GM19455 (cell line): ENCODE measurements at regions not wholly inside any gene's neighbourhood (a gene's known extent, or its start where the extent isn't known, plus 50 kb on each side); places are given as distances from the start of the nearest gene placed in this dataset.
"Not testable (repeated sequence)": the region's sequence is repeated elsewhere in the genome, so short reads cannot be mapped to it uniquely, and the experiment has no call there.

Source experiments
- ATAC-seq: cut with Tn5 transposase; IDR thresholded peaks from one replicate; pipeline ENCODE4 v1.9.1; 2021; ENCODE audit not compliant: unreplicated experiment

DNA sequence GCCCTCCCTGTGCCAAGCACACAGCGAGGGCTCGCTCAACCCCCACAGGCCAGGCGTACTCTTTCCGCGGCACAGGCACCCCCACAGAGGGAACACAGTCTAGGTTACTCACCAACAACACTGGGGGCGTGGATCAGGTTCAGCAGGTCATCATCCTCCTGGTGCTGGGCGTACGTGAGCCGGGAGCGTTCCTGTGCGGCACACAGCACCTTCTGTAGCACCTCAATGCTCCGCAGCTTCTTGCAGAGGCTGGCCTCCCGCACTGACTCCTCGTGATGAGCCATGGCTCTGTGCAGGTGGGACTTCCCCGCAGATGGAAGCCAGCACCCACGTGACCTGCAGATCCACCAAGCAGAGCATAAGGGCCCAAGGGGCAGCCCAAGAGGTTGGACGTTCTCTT is 296.8 kb downstream of the GOLGA6L6 start:
- not testable (repeated sequence) for ATAC-seq

DNA sequence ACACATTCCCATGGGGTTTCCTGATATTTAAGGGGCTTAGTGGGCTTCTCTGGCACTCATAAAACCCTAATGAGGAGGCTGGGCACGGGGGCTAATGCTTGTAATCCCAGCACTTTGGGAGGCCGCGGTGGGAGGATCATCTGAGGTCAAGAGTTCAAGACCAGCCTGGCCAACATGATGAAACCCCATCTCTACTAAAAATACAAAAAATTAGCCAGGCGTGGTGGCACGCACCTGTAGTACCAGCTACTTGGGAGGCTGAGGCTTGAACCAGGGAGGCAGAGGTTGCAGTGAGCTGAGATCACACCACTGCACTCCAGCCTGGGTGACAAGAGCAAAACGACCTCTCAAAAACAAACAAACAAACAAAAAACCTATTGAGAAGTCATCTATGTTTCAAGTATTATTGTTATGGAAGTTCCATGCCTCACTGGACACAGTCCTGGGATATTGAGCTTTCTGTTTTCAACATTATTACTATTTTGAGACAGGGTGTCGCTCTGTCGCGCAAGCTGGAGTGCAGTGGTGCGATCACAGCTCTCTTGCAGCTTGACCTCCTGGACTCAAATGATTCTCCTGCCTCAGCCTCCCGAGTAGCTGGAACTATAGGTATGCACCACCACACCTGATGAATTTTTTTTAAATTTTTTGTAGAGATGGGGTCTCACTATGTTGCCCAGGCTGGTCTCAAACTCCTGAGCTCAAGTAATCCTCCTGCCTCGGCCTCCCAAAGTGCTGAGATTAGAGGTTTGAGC is 297.9 kb downstream of the GOLGA6L6 start:
- not testable (repeated sequence) for ATAC-seq

DNA sequence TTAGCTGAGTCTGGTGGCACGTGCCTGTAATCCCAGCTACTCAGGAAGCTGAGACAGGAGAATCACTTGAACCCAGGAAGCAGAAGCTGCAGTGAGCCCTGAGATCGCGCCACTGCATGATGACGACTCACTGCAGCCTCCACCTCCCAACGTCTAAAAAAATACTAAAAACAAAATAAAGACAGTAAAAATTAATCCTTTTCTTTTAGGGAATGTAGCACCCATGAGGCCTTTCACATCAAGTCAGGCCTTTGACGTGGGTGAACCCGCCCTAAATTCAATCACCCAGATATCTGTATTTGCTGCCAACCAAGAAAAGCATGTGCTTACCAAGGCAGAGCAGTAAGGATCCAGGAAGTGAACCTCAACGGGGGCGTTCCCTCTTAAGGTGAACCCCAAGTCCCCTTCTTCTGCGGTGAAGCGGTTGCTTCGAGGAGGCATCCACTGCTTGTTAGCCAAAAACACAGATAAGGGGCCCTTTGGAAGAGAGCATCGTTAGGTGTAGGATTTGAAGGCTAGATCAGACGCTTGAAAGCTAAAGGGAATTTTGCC is 301.2 kb downstream of the GOLGA6L6 start:
- ATAC-seq = not testable (repeated sequence)

DNA sequence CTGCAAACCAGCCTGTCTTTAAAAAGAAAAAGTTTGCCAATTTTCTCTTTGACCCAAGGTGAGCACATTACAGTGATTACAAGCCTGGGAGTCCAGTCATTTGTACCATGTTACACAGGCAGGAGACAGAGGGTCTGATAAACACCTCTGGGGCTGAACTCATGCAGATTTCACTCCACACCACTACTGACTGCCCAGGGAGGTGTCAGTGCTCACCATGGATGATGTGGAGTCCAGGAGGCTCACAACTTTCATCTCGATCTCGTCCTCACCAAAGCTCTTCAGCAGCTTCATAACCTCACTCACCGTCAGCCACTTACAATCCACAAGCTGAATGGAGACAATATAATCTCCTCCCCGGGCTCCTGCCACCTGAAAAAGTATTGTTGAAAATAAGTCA is 302.4 kb downstream of the GOLGA6L6 start:
- ATAC-seq = not testable (repeated sequence)

DNA sequence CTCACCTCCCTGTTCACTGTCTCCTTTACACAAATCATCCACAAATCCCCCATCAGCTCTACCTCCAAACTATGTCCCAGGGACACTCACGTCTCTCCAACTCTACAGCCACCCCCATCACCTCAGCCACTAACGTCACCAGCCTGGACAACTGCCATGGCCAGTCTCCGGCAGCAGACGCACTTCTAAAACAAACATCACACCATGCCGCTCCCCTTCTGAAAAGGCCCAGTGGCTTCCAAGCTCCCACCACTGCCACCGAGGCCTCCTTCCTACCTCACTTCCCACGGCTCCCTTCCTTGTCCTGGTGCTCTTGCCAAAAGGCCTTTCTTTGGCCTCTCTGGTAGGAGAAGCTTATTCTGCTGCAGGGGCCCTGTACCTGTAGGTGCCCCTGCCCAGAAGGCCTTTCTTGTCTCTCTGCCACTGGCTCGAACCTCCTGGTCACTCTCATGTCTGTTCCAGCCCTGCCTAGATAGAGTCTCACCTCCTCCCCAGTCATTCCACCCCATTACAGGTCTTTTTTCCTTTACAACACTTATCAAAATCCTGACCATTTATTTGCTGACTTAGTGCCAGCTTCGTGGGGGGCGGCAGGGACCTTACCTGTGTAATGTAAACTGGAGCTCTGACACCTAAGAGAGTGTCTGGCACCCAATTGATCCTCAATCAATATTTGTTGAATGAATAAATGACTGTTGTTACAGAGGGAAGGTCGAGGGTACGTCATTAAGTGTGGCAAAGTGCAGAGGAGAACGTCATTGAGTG is 304.2 kb downstream of the GOLGA6L6 start:
- not testable (repeated sequence) for ATAC-seq

DNA sequence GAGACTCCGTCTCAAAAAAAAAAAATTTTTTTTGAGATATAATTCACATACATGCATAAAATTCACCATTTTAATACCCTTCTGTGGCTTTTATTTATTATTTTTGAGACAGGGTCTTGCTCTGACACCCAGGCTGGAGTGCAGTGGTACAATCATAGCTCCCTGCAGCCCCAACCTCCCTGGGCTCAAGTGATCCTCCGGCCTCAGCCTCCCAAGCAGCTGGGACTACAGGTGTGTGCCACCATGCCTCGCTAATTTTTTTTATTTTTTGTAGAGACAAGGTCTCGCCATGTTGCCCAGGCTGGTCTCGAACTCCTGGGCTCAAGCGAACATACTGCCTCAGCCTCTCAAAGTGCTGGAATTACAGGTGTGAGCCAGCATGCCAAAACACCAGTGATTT is 305.9 kb downstream of the GOLGA6L6 start:
- not testable (repeated sequence) for ATAC-seq

DNA sequence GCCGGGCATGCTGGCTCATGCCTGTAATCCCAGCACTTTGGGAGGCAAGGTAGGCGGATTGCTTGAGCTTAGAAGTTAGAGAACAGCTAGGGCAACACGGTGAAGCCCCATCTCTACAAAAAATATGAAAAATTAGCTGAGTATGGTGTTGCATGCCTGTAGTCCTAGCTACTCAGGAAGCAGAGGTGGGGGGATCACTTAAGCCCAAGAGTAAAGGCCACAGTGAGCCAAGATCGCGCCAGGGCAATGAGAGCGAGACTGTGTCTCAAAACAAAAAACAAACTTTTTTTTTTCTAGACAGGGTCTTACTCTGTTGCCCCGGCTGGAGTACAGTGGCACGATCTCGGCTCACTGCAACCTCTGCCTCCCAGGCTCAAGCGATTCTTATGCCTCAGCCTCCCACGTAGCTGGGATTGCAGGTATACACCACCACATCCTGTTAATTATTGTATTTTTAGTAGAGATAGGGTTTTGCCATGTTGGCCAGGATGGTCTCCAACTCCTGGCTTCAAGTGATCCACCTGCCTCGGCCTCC is 307.5 kb downstream of the GOLGA6L6 start:
- ATAC-seq = not testable (repeated sequence)

DNA sequence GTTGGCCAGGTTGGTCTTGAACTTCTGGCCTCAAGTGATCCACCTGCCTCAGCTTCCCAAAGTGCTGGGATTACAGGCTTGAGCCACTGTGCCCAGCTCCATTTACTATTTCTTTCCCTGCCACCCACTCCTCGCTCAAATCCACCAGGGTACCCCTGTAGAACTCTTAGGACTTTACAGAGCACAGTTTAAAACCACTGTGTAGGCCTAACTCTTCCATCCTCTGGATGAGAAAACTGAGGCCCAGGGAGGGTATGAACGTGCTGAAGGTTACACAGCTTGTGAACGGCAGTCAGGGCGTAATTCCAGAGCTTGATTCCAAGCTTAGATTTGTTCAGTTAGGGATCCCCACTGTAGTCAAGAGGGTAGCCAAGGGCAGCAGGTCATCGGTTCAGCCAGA is 309.1 kb downstream of the GOLGA6L6 start:
- not testable (repeated sequence) for ATAC-seq

DNA sequence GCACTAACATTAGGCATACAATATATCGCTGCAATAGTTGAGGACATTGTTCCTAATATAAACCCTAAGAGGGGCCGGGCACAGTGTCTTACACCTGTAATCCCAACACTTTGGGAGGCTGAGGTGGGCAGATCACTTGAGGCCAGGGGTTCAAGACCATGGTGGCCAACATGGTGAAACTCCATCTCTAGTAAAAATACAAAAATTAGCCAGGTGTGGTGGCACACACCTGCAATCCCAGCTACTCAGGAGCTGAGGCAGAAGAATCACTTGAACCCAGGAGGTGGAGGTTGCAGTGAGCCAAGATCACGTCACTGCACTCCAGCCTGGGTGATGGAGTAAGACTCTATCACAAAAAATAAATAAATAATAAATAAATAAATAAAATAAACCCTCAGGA is 310.9 kb downstream of the GOLGA6L6 start:
- ATAC-seq = not testable (repeated sequence)

DNA sequence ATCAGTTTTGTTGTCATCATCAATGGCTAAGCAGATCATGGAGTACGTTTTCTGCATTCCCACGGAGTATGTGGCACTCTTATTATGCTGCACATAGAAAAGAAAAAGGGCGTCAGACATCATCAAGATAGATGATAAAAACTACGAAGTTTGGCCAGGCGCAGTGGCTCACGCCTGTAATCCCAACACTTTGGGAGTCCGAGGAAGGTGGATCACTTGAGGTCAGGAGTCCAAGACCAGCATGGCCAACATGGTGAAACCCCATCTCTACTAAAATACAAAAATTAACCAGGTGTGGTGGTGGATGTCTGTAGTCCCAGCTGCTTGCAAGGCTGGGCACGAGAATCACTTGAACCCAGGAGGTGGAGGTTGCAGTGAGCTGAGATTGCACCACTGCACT is 312.8 kb downstream of the GOLGA6L6 start:
- ATAC-seq = not testable (repeated sequence)

DNA sequence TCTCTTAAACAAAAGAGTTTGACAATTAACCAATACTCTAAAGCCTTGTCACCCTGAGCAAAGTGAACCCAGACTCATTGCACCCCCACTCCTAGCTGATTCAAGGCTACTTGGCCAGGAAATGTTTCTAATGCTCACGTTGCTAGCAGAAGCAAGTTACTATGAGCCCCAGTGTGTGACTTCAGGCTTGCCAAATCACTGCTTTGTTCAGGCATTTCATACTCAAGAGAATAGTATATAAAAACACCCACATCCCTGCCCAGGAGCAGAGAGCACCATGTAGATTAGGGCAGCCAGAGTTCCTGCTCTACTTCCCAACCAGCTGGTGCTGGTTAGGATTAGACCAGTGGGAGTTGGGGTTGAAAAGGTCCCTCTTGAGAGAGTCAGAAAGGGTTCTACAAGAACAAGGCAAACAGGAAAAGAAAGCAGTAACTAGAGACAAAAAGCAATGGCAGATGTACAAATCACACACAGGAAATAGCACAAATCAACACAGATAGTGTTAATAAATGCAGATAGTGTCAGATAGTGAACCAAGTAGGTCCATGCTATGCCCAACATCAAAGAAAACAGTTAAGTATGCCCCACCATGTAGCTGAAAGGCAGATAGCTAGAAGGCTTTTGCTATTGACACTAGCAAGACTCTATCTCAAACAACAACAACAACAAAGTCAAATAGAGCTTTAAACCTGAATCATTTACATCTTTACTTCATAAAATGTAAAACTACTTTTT is 314.3 kb downstream of the GOLGA6L6 start:
- not testable (repeated sequence) for ATAC-seq

DNA sequence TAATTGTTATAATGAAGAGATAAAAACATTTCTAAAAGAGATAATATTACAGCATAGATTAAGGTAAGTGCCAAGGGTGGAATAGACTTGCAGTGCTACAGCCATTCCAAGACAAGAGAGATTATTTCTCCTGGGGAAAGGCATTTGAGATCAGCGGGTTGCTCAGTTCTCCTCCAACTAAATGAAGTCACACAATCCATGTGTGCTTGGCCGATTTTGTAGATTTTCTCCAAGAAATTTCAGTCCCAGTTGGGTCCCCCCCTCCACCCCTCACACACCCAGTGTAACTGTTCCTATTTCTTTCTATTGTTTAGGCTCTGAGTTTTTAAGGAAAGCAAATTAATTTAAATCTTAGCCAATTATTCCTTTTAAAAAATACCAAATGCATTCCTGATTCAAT is 315.1 kb downstream of the GOLGA6L6 start:
- not testable (repeated sequence) for ATAC-seq

DNA sequence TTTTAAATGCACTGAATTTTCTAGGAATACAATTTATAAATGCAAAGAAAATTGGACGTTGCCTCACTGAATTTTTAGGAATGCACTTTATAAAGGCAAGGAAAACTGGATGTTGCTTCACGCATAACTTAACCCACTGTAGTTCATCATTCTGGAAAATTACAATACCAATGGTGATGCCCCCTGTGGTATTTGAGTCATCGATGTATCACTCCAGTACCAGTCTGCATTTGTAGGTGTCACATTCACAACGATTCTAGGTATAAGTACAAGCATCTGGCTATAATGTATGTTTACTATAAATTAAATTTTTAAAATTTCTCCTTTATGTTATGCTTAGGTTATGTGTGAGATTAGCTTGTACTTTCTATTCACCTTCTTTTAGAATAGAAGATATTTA is 320.5 kb downstream of the GOLGA6L6 start:
- ATAC-seq = not testable (repeated sequence)

DNA sequence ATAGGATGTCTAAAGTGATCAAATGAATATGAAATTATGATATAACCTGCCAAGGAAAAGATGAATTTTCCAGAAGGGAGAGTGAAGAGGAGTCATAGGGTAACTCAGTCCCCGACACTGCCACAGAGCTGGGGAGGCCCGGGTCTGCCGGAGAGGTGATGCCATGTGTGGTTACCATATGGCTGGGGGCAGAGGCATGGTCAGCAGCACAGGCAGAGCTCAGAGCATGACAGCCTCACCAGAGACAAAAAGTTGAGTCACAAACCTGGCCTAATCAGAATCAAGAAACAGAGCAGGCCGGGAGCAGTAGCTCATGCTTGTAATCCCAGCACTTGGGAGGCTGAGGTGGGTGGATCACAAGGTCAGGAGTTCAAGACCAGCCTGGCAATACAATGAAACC is 322.4 kb downstream of the GOLGA6L6 start:
- not testable (repeated sequence) for ATAC-seq

DNA sequence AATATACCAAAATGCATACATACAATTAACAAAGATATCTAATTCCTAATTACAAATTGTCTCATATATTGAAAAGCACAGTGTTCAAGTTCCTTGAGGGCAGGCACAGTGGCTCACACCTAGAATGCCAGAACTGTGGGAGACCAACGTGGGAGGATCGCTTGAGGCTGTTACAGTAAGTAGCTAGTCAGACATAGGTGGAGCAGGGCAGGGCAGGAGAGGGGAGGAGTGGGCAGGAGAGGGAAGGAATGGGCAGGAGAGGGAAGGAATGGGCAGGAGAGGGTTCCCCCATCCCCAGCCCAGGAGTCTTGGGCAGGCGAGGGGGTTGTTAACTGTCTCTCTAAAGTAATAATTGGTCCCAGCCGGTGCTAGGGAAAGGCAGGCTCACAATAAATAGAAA is 325.9 kb downstream of the GOLGA6L6 start:
- not testable (repeated sequence) for ATAC-seq

DNA sequence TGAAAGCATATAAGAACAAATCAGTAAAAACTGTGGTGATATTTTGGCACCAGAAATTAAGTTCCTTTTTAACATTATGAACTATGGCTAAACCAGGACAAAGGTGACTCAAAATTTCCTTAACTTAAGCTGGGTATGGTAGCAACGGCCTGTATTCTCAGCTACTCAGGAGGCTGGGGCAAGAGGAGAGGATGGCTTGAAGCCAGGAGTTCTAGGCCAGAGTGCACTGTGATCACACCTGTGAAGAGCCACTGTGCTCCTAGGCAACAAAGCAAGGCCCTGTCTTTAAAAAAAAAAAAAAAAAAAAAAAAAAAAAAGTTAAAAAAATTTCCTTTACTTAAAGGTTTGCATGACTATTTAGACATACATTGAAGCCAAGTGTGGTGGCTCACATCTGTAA is 327.5 kb downstream of the GOLGA6L6 start:
- ATAC-seq = not testable (repeated sequence)

DNA sequence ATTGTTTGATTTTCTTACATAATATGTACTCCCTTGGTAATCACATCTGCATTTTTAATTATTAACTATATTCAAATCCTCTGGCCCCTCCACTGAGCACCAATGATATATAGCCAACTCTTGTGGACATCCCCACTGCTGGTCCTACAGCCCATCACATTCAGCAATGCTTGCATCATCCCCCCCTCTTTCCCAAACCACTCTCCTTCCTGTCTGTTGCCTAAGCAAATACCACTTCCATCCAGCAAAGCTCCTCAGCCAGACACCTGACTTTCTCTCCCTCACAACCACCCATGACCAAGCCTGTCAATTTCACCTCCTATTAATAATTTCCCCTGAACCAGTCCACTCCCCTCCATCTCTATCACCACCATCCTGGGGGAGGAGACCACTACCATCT is 330.1 kb downstream of the GOLGA6L6 start:
- ATAC-seq = not testable (repeated sequence)

DNA sequence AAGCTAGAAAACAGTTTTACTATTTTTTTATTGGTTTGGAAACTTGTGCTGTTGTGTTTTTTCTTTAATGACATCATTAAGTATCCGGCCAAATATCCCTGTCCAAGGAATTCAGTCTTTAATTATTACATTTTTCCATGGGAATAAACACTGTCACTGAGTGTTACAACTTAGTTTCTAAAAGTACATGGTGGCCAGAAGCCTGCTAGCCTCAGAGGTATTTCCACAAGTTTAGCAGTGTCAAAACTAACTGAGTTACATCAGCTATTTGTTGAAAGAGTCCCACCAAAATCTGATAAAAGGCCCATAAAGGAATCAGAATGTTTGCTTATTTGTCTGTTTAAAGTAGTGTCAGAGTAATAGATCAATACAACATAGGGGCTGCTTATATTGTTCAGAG is 331.6 kb downstream of the GOLGA6L6 start:
- ATAC-seq = not testable (repeated sequence)

DNA sequence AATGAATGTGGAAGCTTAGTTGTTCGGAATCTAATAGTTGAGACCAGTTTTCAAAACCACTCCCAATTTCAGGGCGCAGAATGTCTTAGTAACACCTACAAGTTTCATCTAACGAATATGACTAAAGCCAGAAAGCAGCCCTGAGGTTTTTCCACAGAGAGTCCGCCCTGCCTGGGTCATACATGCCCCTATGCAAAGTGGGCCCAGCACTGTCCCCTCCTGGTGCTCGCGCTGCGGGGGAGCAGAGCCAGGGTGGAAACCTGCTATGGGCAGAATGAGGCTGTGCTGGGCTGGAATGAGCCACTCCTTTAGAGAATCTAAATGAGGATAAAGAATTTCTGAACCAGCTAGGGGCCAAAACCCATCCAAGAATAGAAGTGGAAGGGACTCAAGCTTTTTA is 334.0 kb downstream of the GOLGA6L6 start:
- ATAC-seq = not testable (repeated sequence)

DNA sequence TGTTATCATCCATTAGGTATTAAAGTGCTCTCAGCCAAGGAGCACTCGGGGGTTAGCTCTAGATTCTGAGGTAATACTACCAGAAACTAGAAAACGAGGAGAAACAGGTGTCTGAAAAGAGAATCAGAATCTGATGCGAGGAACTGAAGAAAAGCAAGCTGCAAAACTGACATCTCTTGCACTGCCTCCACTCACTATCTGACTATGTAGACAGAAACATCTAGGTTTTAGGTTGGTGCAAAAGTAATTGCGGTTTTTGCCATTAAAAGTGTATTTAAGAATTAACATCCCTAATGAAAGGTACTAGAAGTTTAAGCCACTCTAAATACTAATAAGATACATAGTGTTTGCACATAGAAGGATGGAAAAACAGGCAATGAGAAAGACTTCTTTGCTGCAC is 334.4 kb downstream of the GOLGA6L6 start:
- not testable (repeated sequence) for ATAC-seq
